ENCODE measurements at regions not wholly inside any gene's neighbourhood (a gene's known extent, or its start where the extent isn't known, plus 50 kb on each side); places are given as distances from the start of the nearest gene placed in this dataset.

- TF ChIP-seq CTCF (IDR thresholded peaks at IDR 0.05; ENCODE audit: poor library complexity) = no peak
- no peak for TF ChIP-seq EZH2 (IDR thresholded peaks at IDR 0.05; ENCODE audit: borderline replicate concordance)
Observed at GRCh38 chr21:43292041-43292865, 123.4 kb downstream of the CRYAA start.
